ENCODE measurements at regions not wholly inside any gene's neighbourhood (a gene's known extent, or its start where the extent isn't known, plus 50 kb on each side); places are given as distances from the start of the nearest gene placed in this dataset.
A peak's percentile ranks its signal among the peaks of the same experiment; 100 is the strongest.

GRCh38 chr14:98877065-98877464 lies 394.9 kb downstream of the BCL11B start:
- Histone ChIP-seq H3K4me1 (ENCODE audit: insufficient read depth) (no peaks in the 10 kb centered on the region), H3K4me2 (no peak overlapping the region), H3K9me2 (replicated peaks; ENCODE audit: insufficient read depth) (no peaks in the 10 kb centered on the region), H2AFZ (no peak overlapping the region), H3K27ac (no peak overlapping the region), H3K4me3 (no peak overlapping the region), H3K79me2 (no peaks in the 10 kb centered on the region), H4K20me1 (ENCODE audit: insufficient read depth, poor library complexity, severe bottlenecking) (no peaks in the 10 kb centered on the region), H3K27me3 (no peaks in the 10 kb centered on the region), H3K9me3 (ENCODE audit: low read depth) (no peaks in the 10 kb centered on the region), H3K36me3 (replicated peaks; ENCODE audit: insufficient read depth, low read depth) (no peaks in the 10 kb centered on the region)
- WGBS (ENCODE audit: low lambda C conversion rate, missing lambda C conversion rate) = 100% methylated on average over 1 of the region's 1 CpG
- no peak for DNase-seq (ENCODE audit: low spot score)
- TF ChIP-seq EZH2 (IDR thresholded peaks at IDR 0.05; ENCODE audit: borderline replicate concordance) (no peak), EZH2phosphoT487 (IDR thresholded peaks at IDR 0.05; ENCODE audit: low read depth, severe bottlenecking, unreplicated experiment) (no peak), CTCF (IDR thresholded peaks at IDR 0.05; ENCODE audit: poor library complexity) (no peak)

DNA sequence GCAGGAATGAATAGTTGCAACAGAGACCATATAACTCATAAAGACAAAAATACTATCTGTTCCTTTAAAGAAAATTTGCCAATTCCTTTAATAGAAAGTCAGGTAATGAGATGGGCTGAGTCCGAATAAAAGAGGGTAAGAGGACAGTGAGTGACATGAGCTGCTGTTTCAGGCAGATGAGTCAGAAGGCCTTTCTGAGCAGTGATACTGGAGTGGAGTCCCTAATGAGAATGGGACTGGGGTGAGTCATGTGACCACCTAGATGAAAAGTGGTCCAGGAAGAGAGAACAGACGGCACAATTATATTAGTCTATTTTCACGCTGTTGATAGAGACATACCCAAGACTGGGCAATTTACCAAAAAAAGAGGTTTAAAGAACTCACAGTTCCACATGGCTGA lies 393.7 kb downstream of the BCL11B start:
- no peaks in the 10 kb centered on the region for H4K20me1 ChIP-seq (ENCODE audit: insufficient read depth, poor library complexity, severe bottlenecking)
- no peaks in the 10 kb centered on the region for H3K36me3 ChIP-seq (replicated peaks; ENCODE audit: insufficient read depth, low read depth)
- no peak overlapping the region for H2AFZ ChIP-seq
- H3K79me2 ChIP-seq = no peaks in the 10 kb centered on the region
- no peak for TF ChIP-seq CTCF (IDR thresholded peaks at IDR 0.05; ENCODE audit: poor library complexity)
- TF ChIP-seq EZH2 (IDR thresholded peaks at IDR 0.05; ENCODE audit: borderline replicate concordance) = no peak
- no peak for TF ChIP-seq EZH2phosphoT487 (IDR thresholded peaks at IDR 0.05; ENCODE audit: low read depth, severe bottlenecking, unreplicated experiment)
- H3K4me3 ChIP-seq = no peak overlapping the region
- H3K9me2 ChIP-seq (replicated peaks; ENCODE audit: insufficient read depth) = no peaks in the 10 kb centered on the region
- H3K4me2 ChIP-seq = no peak overlapping the region
- 93% methylated on average over 3 of the region's 3 CpGs for WGBS (ENCODE audit: low lambda C conversion rate, missing lambda C conversion rate)
- no peak for DNase-seq (ENCODE audit: low spot score)
- H3K27me3 ChIP-seq = no peaks in the 10 kb centered on the region
- no peak overlapping the region for H3K27ac ChIP-seq
- H3K4me1 ChIP-seq (ENCODE audit: insufficient read depth) = no peaks in the 10 kb centered on the region
- no peaks in the 10 kb centered on the region for H3K9me3 ChIP-seq (ENCODE audit: low read depth)

- H3K4me2 ChIP-seq = no peak overlapping the region
- H3K9me3 ChIP-seq (ENCODE audit: low read depth) = no peaks in the 10 kb centered on the region
- H3K4me1 ChIP-seq (ENCODE audit: insufficient read depth) = no peaks in the 10 kb centered on the region
- H2AFZ ChIP-seq = no peak overlapping the region
- DNase-seq (ENCODE audit: low spot score) = peak; percentile 76
- no peak overlapping the region for H3K4me3 ChIP-seq
- 80% methylated on average over 7 of the region's 8 CpGs for WGBS (ENCODE audit: low lambda C conversion rate, missing lambda C conversion rate)
- H3K9me2 ChIP-seq (replicated peaks; ENCODE audit: insufficient read depth) = no peaks in the 10 kb centered on the region
- H3K79me2 ChIP-seq = no peaks in the 10 kb centered on the region
- H3K27ac ChIP-seq = peak overlapping the region; percentile 70
- H4K20me1 ChIP-seq (ENCODE audit: insufficient read depth, poor library complexity, severe bottlenecking) = no peaks in the 10 kb centered on the region
- no peaks in the 10 kb centered on the region for H3K27me3 ChIP-seq
- no peaks in the 10 kb centered on the region for H3K36me3 ChIP-seq (replicated peaks; ENCODE audit: insufficient read depth, low read depth)
- TF ChIP-seq CTCF (IDR thresholded peaks at IDR 0.05; ENCODE audit: poor library complexity) (no peak), EZH2 (IDR thresholded peaks at IDR 0.05; ENCODE audit: borderline replicate concordance) (no peak), EZH2phosphoT487 (IDR thresholded peaks at IDR 0.05; ENCODE audit: low read depth, severe bottlenecking, unreplicated experiment) (no peak)
Measured at GRCh38 chr14:98886982-98887381, 385.0 kb downstream of the BCL11B start.

DNA sequence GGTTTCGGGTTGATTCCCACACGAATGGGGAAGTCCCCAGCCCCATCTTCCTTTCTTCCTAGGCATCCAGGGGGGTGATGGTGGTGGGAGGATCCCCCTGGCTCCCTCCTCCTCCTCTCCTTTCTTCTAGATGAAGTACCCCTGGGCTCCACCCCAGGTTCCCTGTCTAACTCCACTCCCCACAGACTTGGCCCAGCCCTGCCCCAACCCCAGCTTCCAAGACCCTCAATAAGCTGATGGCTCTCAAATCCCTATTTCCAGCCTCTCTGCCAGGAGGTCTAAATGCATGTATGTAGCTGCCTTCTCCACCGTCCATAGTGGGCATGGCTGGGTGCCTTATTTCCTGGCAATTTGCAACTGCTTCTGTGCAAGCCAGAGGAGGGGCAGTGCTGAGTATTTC lies 383.7 kb downstream of the BCL11B start:
- H3K36me3 ChIP-seq (replicated peaks; ENCODE audit: insufficient read depth, low read depth) = no peaks in the 10 kb centered on the region
- no peaks in the 10 kb centered on the region for H3K4me1 ChIP-seq (ENCODE audit: insufficient read depth)
- TF ChIP-seq EZH2 (IDR thresholded peaks at IDR 0.05; ENCODE audit: borderline replicate concordance) (no peak), EZH2phosphoT487 (IDR thresholded peaks at IDR 0.05; ENCODE audit: low read depth, severe bottlenecking, unreplicated experiment) (no peak), CTCF (IDR thresholded peaks at IDR 0.05; ENCODE audit: poor library complexity) (no peak)
- H3K9me2 ChIP-seq (replicated peaks; ENCODE audit: insufficient read depth) = no peaks in the 10 kb centered on the region
- H3K4me3 ChIP-seq = no peak overlapping the region
- H3K27ac ChIP-seq = no peak overlapping the region
- no peak overlapping the region for H2AFZ ChIP-seq
- no peak for DNase-seq (ENCODE audit: low spot score)
- no peaks in the 10 kb centered on the region for H4K20me1 ChIP-seq (ENCODE audit: insufficient read depth, poor library complexity, severe bottlenecking)
- H3K4me2 ChIP-seq = no peak overlapping the region
- WGBS (ENCODE audit: low lambda C conversion rate, missing lambda C conversion rate) = 87% methylated on average over 3 of the region's 3 CpGs
- no peaks in the 10 kb centered on the region for H3K27me3 ChIP-seq
- no peaks in the 10 kb centered on the region for H3K9me3 ChIP-seq (ENCODE audit: low read depth)
- H3K79me2 ChIP-seq = no peaks in the 10 kb centered on the region
